Prostate gland (tissue), 2 donors: ENCODE measurements at regions not wholly inside any gene's neighbourhood (a gene's known extent, or its start where the extent isn't known, plus 50 kb on each side); places are given as distances from the start of the nearest gene placed in this dataset.

Experiments
- POLR2A ChIP-seq: fragments of 450-650 bp; IDR thresholded peaks from one replicate; pipeline ENCODE4 v1.6.1; 2016; ENCODE audit warnings: antibody characterized with exemption, mild to moderate bottlenecking
- TF ChIP-seq, protein P1 (sequence below), 4 experiments: fragments of 200-600 bp in 2 of 4; fragments of 450-650 bp in 2 of 4; sonication (generic) in 2 of 4; IDR thresholded peaks; 1 replicate in 3 of 4; 2 replicates in 1 of 4; pipeline ENCODE4 v1.5.1; 2016 to 2019; ENCODE audit warnings: antibody characterized with exemption in 4 of 4, mild to moderate bottlenecking in 2 of 4, moderate library complexity in 2 of 4

- TF ChIP-seq POLR2A, result no peak
- TF ChIP-seq, protein P1, sequence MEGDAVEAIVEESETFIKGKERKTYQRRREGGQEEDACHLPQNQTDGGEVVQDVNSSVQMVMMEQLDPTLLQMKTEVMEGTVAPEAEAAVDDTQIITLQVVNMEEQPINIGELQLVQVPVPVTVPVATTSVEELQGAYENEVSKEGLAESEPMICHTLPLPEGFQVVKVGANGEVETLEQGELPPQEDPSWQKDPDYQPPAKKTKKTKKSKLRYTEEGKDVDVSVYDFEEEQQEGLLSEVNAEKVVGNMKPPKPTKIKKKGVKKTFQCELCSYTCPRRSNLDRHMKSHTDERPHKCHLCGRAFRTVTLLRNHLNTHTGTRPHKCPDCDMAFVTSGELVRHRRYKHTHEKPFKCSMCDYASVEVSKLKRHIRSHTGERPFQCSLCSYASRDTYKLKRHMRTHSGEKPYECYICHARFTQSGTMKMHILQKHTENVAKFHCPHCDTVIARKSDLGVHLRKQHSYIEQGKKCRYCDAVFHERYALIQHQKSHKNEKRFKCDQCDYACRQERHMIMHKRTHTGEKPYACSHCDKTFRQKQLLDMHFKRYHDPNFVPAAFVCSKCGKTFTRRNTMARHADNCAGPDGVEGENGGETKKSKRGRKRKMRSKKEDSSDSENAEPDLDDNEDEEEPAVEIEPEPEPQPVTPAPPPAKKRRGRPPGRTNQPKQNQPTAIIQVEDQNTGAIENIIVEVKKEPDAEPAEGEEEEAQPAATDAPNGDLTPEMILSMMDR (IDR thresholded peaks at IDR 0.05), result no peak
Observed at GRCh38 chr2:7379799-7380198, 462.6 kb downstream of the RNF144A start.
